Endothelial cell of umbilical vein (primary cell): ENCODE measurements at regions not wholly inside any gene's neighbourhood (a gene's known extent, or its start where the extent isn't known, plus 50 kb on each side); places are given as distances from the start of the nearest gene placed in this dataset.

ENCODE experiments used
- POLR2AphosphoS5 ChIP-seq: IDR thresholded peaks from 2 replicates; pipeline ENCODE4 v1.6.1; 2012; ENCODE audit warnings: low read depth, mild to moderate bottlenecking, control low read depth, low read length, moderate library complexity; ENCODE audit not compliant: insufficient read depth
- TF ChIP-seq, protein P1 (sequence below), 2 donors: IDR thresholded peaks; 1 replicate in 1 of 2; 2 replicates in 1 of 2; pipeline ENCODE4 v1.5.1; 2011; ENCODE audit warnings: low read length in 2 of 2, mild to moderate bottlenecking in 2 of 2, moderate library complexity in 2 of 2, control low read depth in 1 of 2, inconsistent platforms in 1 of 2, low read depth in 1 of 2; ENCODE audit not compliant: insufficient read depth in 1 of 2; ENCODE audit errors: extremely low read depth in 1 of 2

DNA sequence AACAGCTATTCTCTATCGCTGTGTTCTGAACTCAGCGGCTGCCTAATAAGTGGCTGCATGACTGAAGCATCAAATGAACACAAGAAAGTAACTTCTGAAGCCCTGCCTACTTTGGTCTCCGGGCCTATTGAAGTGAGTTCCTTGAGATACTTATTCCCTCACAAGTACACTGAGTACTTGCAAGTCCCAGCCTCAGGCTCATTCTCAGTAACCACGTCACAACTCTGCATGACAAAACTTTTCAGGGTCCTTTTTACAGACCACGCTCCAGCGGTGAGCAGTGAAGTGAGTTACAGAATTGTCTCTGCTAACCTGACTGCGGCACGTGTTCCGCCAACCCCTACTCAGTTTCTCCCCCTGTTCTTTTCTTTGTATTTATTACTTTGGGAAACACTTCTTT lies 1342.7 kb upstream of the ADGRL4 start:
- TF ChIP-seq, protein P1, sequence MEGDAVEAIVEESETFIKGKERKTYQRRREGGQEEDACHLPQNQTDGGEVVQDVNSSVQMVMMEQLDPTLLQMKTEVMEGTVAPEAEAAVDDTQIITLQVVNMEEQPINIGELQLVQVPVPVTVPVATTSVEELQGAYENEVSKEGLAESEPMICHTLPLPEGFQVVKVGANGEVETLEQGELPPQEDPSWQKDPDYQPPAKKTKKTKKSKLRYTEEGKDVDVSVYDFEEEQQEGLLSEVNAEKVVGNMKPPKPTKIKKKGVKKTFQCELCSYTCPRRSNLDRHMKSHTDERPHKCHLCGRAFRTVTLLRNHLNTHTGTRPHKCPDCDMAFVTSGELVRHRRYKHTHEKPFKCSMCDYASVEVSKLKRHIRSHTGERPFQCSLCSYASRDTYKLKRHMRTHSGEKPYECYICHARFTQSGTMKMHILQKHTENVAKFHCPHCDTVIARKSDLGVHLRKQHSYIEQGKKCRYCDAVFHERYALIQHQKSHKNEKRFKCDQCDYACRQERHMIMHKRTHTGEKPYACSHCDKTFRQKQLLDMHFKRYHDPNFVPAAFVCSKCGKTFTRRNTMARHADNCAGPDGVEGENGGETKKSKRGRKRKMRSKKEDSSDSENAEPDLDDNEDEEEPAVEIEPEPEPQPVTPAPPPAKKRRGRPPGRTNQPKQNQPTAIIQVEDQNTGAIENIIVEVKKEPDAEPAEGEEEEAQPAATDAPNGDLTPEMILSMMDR (IDR thresholded peaks at IDR 0.05; ENCODE audit: extremely low read depth in 1 of 2, insufficient read depth in 1 of 2, low read depth in 1 of 2, low read length in 2 of 2): no peak
- TF ChIP-seq POLR2AphosphoS5: no peak
